ENCODE measurements at regions not wholly inside any gene's neighbourhood (a gene's known extent, or its start where the extent isn't known, plus 50 kb on each side); places are given as distances from the start of the nearest gene placed in this dataset.
A peak's percentile ranks its signal among the peaks of the same experiment; 100 is the strongest.
"Not testable (repeated sequence)": the region's sequence is repeated elsewhere in the genome, so short reads cannot be mapped to it uniquely, and the experiment has no call there.

DNA sequence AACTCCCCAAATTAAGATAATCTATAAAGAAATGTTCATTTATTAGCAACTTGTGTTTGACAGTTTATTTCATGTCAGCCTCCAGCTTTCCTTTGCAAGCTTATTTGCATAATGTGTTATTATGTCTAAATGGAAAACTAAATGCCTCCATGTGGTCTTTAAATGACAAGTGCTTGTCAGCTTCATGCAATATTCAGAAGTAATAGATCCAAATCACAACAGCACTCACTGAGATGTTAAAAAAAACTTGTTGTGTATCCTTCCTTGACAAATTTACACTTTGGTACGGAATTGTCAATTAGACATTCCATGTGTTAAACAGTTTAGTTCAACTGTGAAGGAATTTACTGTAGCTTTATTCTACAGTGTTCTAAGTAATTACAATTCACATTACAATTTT lies 124.4 kb upstream of the PTBP2 start:
- no peak for DNase-seq (ENCODE audit: low read depth)

GRCh38 chr1:96598416-96599168 lies 123.0 kb upstream of the PTBP2 start:
- DNase-seq (ENCODE audit: low read depth), result peak; percentile 57

DNA sequence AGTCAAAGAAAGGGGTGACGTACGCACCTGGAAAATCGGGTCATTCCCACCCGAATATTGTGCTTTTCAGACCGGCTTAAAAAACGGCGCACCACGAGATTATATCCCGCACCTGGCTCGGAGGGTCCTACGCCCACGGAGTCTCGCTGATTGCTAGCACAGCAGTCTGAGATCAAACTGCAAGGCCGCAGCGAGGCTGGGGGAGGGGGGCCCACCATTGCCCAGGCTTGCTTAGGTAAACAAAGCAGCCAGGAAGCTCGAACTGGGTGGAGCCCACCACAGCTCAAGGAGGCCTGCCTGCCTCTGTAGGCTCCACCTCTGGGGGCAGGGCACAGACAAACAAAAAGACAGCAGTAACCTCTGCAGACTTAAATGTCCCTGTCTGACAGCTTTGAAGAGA lies 117.0 kb upstream of the PTBP2 start:
- not testable (repeated sequence) for DNase-seq (ENCODE audit: low read depth)

GRCh38 chr1:96617375-96617774 lies 104.2 kb upstream of the PTBP2 start:
- DNase-seq (ENCODE audit: low read depth), result not testable (repeated sequence)

- DNase-seq (ENCODE audit: low read depth), result no peak
Observed at GRCh38 chr1:96632045-96632664, 89.4 kb upstream of the PTBP2 start.

DNA sequence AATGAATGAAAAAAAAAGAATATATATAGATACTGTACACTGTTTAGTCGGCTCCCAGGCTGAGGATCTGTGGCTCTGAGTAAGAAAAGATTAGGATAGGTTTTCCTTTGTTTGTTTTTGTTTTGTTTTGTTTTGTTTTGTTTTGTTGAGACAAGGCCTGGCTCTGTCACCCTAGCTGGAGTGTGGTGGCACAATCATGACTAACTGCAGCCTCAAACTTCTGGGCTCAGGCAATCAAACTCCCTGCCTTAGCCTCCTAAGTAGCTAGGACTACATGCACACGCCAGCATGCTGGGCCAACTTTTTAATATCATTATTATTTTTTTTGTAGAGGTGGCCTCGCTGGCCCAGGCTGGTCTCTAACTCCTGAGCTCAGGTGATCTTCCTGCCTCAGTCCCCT lies 87.9 kb upstream of the PTBP2 start:
- DNase-seq (ENCODE audit: low read depth), result no peak

DNA sequence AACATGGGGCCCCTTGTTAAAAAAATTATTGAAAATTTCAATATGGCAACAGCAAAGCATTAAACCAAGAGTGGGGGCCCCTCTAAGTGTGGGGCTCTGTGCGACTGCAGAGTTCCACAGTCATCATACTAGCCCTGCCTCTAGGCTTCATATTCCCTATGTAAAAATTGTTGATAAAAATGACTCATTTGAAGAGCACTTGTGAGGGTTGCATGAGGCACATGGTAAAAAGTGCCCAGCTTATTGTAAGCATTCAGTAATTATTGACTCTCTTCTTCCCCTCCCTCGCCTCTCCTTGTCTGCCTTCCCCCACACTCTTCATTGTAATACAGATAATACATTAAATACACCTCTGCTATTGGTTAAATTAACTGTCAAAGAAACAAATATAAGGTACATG lies 86.7 kb upstream of the PTBP2 start:
- peak; percentile 6 for DNase-seq (ENCODE audit: low read depth)

DNA sequence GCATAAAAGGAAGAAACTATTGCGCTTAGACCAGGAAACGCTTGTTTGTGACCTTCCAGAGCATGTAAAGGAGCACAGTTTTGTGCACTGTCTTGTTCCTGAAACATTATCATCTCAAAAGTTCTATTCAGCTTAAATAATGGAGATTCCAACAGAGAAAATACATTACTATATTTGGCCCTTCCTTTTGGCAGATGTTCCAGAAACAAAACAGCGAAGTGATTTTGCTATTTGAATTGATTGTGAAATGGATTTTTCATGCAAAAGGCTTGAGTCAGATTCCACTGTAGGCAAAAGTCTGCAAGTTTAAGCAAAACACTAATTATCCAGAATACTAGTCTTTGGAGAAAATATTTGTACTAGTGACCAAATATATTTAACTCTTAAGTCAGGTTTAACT lies 80.3 kb upstream of the PTBP2 start:
- DNase-seq (ENCODE audit: low read depth), result peak; percentile 13

DNA sequence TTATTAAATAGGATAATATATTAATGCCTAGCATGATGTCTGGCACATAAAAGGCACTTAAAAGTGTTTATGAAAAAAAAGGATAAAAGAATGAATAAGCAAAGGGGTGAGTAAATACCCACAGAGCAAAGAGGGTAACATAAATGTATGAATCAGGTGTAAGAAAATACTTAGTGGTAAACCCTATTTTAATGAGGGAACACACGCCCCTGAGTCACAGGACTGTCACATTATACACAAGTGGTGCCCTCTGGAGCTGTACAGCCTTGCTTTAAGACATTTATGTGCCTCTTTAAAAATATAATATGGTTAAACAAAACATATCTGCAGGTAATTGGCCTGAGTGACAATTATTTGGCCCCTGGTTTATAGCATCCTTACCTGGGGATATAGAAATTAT lies 78.1 kb upstream of the PTBP2 start:
- no peak for DNase-seq (ENCODE audit: low read depth)

DNA sequence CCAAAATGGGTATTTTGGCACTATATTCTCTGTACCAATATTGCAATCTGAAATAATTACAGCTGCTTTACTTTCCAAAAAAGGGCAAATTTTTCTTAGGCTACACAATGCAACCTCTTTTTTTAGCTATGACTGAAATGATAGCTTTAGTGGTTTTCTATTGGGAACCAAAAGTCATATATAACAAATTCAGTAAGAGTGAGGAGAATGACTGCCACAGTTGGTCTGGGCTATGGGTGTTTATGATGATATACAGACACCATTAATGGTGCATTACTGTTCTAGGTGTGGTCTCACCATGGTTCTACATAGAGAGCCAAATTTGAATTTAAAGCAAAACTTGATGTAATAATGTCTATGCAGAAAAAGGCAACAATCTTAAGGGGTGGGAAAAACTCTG lies 72.3 kb upstream of the PTBP2 start:
- DNase-seq (ENCODE audit: low read depth), result no peak

DNA sequence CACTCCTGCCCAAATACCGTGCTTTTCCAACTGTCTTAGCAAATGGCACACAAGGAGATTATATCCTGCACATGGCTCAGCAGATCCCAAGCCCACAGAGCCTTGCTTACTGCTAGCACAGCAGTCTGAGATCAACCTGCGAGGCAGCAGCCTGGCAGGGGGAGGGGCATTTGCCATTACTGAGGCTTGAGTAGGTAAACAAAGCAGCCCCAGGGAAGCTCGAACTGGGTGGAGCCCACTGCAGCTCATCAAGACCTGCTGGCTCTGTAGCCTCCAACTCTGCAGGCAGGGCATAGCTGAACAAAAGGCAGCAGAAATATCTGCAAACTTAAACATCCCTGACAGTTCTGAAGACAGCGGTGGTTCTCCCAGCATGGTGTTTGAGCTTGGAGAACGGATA lies 70.1 kb upstream of the PTBP2 start:
- no peak for DNase-seq (ENCODE audit: low read depth)

DNA sequence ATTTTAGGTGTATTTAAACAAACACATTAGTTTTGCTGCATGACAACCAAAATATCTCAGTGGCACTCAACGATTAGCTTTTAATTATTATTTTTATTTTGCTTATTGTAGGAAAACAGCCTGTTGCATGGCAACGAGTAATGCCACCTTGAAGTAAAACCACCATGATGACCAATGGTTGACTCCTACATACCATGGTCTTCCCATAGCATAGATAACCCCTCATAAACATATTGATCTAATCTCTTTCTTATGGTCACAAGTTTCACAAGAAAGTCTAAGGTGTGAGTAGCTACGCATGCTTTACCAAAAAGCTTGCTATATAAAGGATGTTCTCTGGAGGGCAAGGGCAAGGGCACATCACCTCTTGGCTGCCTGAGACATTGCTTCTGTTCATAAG lies 61.5 kb upstream of the PTBP2 start:
- DNase-seq (ENCODE audit: low read depth), result peak; percentile 56

GRCh38 chr1:96660503-96660902 lies 61.1 kb upstream of the PTBP2 start:
- DNase-seq (ENCODE audit: low read depth), result peak; percentile 92

All from amniotic epithelial cell (primary cell).